B cell (primary cell): ENCODE measurements at regions not wholly inside any gene's neighbourhood (a gene's known extent, or its start where the extent isn't known, plus 50 kb on each side); places are given as distances from the start of the nearest gene placed in this dataset.

Source experiments
- ATAC-seq: fragments of 200-7000 bp; cut with Tn5 transposase; one replicate; pipeline ENCODE4 v1.10.0; 2021; ENCODE audit warnings: low read depth, mild to moderate bottlenecking, moderate number of reproducible peaks, moderate library complexity
- CTCF ChIA-PET: fragments of 350-600 bp; sonication (Branson Sonifier 250); formaldehyde crosslinking; loops from one replicate; lab custom pipeline; 2021; ENCODE audit warnings: antibody characterized with exemption, inconsistent platforms; lab: Charles Lee
- POLR2A ChIA-PET: fragments of 350-600 bp; sonication (Branson Sonifier 250); formaldehyde crosslinking; loops from one replicate; lab custom pipeline; 2021; ENCODE audit warnings: antibody characterized with exemption; lab: Charles Lee
- DNase-seq: peaks from one replicate; pipeline ENCODE4 v3.0.0; 2013
- H2AFZ ChIP-seq: 2 replicates; pipeline ENCODE4 v1.6.1; 2012; ENCODE audit warnings: mild to moderate bottlenecking, low read depth, low read length; ENCODE audit not compliant: insufficient read depth, poor library complexity, severe bottlenecking
- H3K27ac ChIP-seq, 2 donors: 1 replicate in 1 of 2; 2 replicates in 1 of 2; pipeline ENCODE4 v1.5.1; 2012 to 2013; ENCODE audit warnings: low read length in 2 of 2, mild to moderate bottlenecking in 2 of 2, moderate library complexity in 1 of 2
- H3K27me3 ChIP-seq, 4 experiments: fragments of 200-600 bp in 1 of 4; sonication (generic) in 1 of 4; replicated peaks in 1 of 4; 1 replicate in 2 of 4; 2 replicates in 2 of 4; pipeline versions ENCODE4 v1.6.1 to v1.7.0; 2013 to 2016; ENCODE audit warnings: low read length in 3 of 4, mild to moderate bottlenecking in 2 of 4, mixed read lengths in 1 of 4, moderate library complexity in 1 of 4; ENCODE audit not compliant: insufficient read depth in 4 of 4, control insufficient read depth in 3 of 4; ENCODE audit errors: control extremely low read depth in 1 of 4
- H3K36me3 ChIP-seq, 2 experiments: replicated peaks in 1 of 2; 1 replicate in 1 of 2; 2 replicates in 1 of 2; pipeline versions ENCODE4 v1.6.1 to v1.7.1; 2013; ENCODE audit warnings: low read length in 1 of 2; ENCODE audit not compliant: insufficient read depth in 2 of 2, control insufficient read depth in 1 of 2; ENCODE audit errors: control extremely low read depth in 1 of 2, extremely low read depth in 1 of 2
- H3K4me1 ChIP-seq, 2 donors: fragments of 200-600 bp in 1 of 2; sonication (generic) in 1 of 2; 1 replicate in 1 of 2; 2 replicates in 1 of 2; pipeline versions ENCODE4 v1.5.1 to v1.6.1; 2013 to 2017; ENCODE audit warnings: low read length in 2 of 2; ENCODE audit not compliant: control insufficient read depth in 2 of 2, insufficient read depth in 2 of 2
- H3K4me2 ChIP-seq: replicated peaks from 2 replicates; pipeline ENCODE3; 2012; ENCODE audit warnings: mild to moderate bottlenecking, low read depth, low read length; ENCODE audit not compliant: poor library complexity, severe bottlenecking
- H3K4me3 ChIP-seq, 5 experiments: fragments of 200-600 bp in 1 of 5; sonication (generic) in 1 of 5; 1 replicate in 3 of 5; 2 replicates in 2 of 5; pipeline versions ENCODE4 v1.5.1 to v1.7.0; 2011 to 2016; ENCODE audit warnings: low read length in 4 of 5, mild to moderate bottlenecking in 4 of 5, low read depth in 2 of 5, control low read depth in 1 of 5, moderate library complexity in 1 of 5; ENCODE audit not compliant: insufficient read depth in 1 of 5; ENCODE audit errors: control extremely low read depth in 1 of 5, extremely low read depth in 1 of 5
- H3K79me2 ChIP-seq: fragments of 200-600 bp; sonication (generic); one replicate; pipeline ENCODE4 v1.6.0; 2016; ENCODE audit warnings: low read length; ENCODE audit not compliant: control insufficient read depth, insufficient read depth
- H3K9ac ChIP-seq: fragments of 200-600 bp; sonication (generic); 2 replicates; pipeline ENCODE4 v1.6.1; 2017; ENCODE audit warnings: mild to moderate bottlenecking, low read length, moderate library complexity
- H3K9me3 ChIP-seq, 3 donors: one replicate each; pipeline versions ENCODE4 v1.6.1 to v1.7.1; 2013; ENCODE audit warnings: low read length in 2 of 3; ENCODE audit not compliant: control insufficient read depth in 2 of 3, insufficient read depth in 1 of 3; ENCODE audit errors: control extremely low read depth in 1 of 3
- H4K20me1 ChIP-seq: 2 replicates; pipeline ENCODE4 v1.6.0; 2012; ENCODE audit warnings: mild to moderate bottlenecking, low read length; ENCODE audit not compliant: insufficient read depth, control insufficient read depth, poor library complexity, severe bottlenecking
- H3K27ac Mint-ChIP-seq: one replicate; pipeline ENCODE4 v1.8.0; 2021; ENCODE audit warnings: mixed read lengths
- H3K27me3 Mint-ChIP-seq: one replicate; pipeline ENCODE4 v1.8.0; 2021; ENCODE audit warnings: mixed read lengths
- H3K4me1 Mint-ChIP-seq: one replicate; pipeline ENCODE4 v1.8.0; 2021; ENCODE audit warnings: mixed read lengths
- H3K4me3 Mint-ChIP-seq: one replicate; pipeline ENCODE4 v1.8.0; 2021; ENCODE audit warnings: mixed read lengths
- H3K9me3 Mint-ChIP-seq: one replicate; pipeline ENCODE4 v1.8.0; 2022; ENCODE audit warnings: mixed read lengths; ENCODE audit not compliant: insufficient read depth
- CTCF ChIP-seq: fragments of 200-600 bp; IDR thresholded peaks from one replicate; pipeline ENCODE4 v1.8.0; 2022; ENCODE audit warnings: antibody characterized with exemption, mild to moderate bottlenecking
- EZH2 ChIP-seq: IDR thresholded peaks from 2 replicates; pipeline ENCODE4 v1.6.1; 2012; ENCODE audit warnings: borderline replicate concordance, low read depth, mild to moderate bottlenecking, moderate library complexity, low read length; ENCODE audit not compliant: insufficient read depth, poor library complexity, severe bottlenecking
- WGBS: methylation state at CpG from one replicate; pipeline ENCODE4 v1.1.5; 2013; ENCODE audit warnings: missing lambda C conversion rate; ENCODE audit not compliant: insufficient coverage; 5-methylcytosine and 5-hydroxymethylcytosine counted together
- intact Hi-C: fragments of 100-400 bp; cut with micrococcal nuclease; formaldehyde crosslinking; loops from one replicate; pipeline ENCODE4 v1.10.0; 2022

- H3K4me2 ChIP-seq = no peak overlapping the region
- intact Hi-C loops = no loop called here
- Mint-ChIP-seq H3K9me3 (no peaks in the 10 kb centered on the region), H3K27ac (no peak overlapping the region), H3K27me3 (no peaks in the 10 kb centered on the region), H3K4me3 (no peak overlapping the region), H3K4me1 (no peaks in the 10 kb centered on the region)
- no peak for TF ChIP-seq EZH2
- H3K36me3 ChIP-seq = no peaks in the 10 kb centered on the region
- H3K27me3 ChIP-seq = no peaks in the 10 kb centered on the region
- no peaks in the 10 kb centered on the region for H3K4me1 ChIP-seq
- ChIA-PET CTCF (no interaction called here), POLR2A (no interaction called here)
- H2AFZ ChIP-seq = no peak overlapping the region
- no peaks in the 10 kb centered on the region for H4K20me1 ChIP-seq
- no peak overlapping the region for H3K27ac ChIP-seq
- H3K4me3 ChIP-seq = no peak overlapping the region
- ATAC-seq (no peak), DNase-seq (no peak)
- WGBS = no CpG with 5 or more reads among the region's 2 CpGs
- no peaks in the 10 kb centered on the region for H3K9me3 ChIP-seq
- no peak overlapping the region for H3K9ac ChIP-seq
- no peaks in the 10 kb centered on the region for H3K79me2 ChIP-seq
Measured at GRCh38 chr6:22664968-22665367, 95.6 kb downstream of the HDGFL1 start.

GRCh38 chr6:22666021-22666420, 96.7 kb downstream of the HDGFL1 start:
- ATAC-seq = no peak
- CTCF ChIA-PET = no interaction called here

More at GRCh38 chr6:22666021-22666420, 96.7 kb downstream of the HDGFL1 start:
- Mint-ChIP-seq H3K27me3 (no peaks in the 10 kb centered on the region), H3K4me3 (no peak overlapping the region), H3K9me3 (no peaks in the 10 kb centered on the region), H3K4me1 (no peaks in the 10 kb centered on the region), H3K27ac (no peak overlapping the region)
- no CpG with 5 or more reads among the region's 1 CpG for WGBS
- Histone ChIP-seq H3K27me3 (no peaks in the 10 kb centered on the region), H3K4me2 (no peak overlapping the region), H3K4me3 (no peak overlapping the region), H3K4me1 (no peaks in the 10 kb centered on the region), H3K36me3 (no peaks in the 10 kb centered on the region), H3K79me2 (no peaks in the 10 kb centered on the region), H3K9ac (no peak overlapping the region), H4K20me1 (no peaks in the 10 kb centered on the region), H3K27ac (no peak overlapping the region), H3K9me3 (no peaks in the 10 kb centered on the region), H2AFZ (no peak overlapping the region)
- POLR2A ChIA-PET = no interaction called here
- intact Hi-C loops = no loop called here
- no peak for DNase-seq
- TF ChIP-seq CTCF (no peak), EZH2 (no peak)
